ENCODE measurements at regions not wholly inside any gene's neighbourhood (a gene's known extent, or its start where the extent isn't known, plus 50 kb on each side); places are given as distances from the start of the nearest gene placed in this dataset.
"Not testable (repeated sequence)": the region's sequence is repeated elsewhere in the genome, so short reads cannot be mapped to it uniquely, and the experiment has no call there.

GRCh38 chr9:102178811-102179210, 440.4 kb upstream of the GRIN3A start:
- Histone ChIP-seq H3K9me3 (ENCODE audit: control insufficient read depth, insufficient read depth, low read length) (peaks cover 24% of the 10 kb centered on the region), H3K27ac (ENCODE audit: low read depth, low read length) (no peak overlapping the region), H3K27me3 (ENCODE audit: control insufficient read depth, insufficient read depth, low read length) (no peaks in the 10 kb centered on the region), H3K4me3 (ENCODE audit: low read depth, low read length) (no peak overlapping the region)
- DNase-seq (ENCODE audit: low read depth, low spot score): no peak
- no peak for TF ChIP-seq CTCF (IDR thresholded peaks at IDR 0.05; ENCODE audit: low read depth, low read length)
- POLR2A ChIA-PET: no interaction called here
- CTCF ChIA-PET: no interaction called here

GRCh38 chr9:102174202-102174601, 435.8 kb upstream of the GRIN3A start:
- CTCF ChIA-PET; DNase-seq (ENCODE audit: low read depth, low spot score); H3K27me3 ChIP-seq (ENCODE audit: control insufficient read depth, insufficient read depth, low read length); POLR2A ChIA-PET; H3K4me3 ChIP-seq (ENCODE audit: low read depth, low read length); H3K27ac ChIP-seq (ENCODE audit: low read depth, low read length): not testable (repeated sequence)
- peaks cover 19% of the 10 kb centered on the region for H3K9me3 ChIP-seq (ENCODE audit: control insufficient read depth, insufficient read depth, low read length)

- peaks cover 6% of the 10 kb centered on the region; the same call in 1 of the 2 replicates for H3K9me3 ChIP-seq (ENCODE audit: control insufficient read depth, insufficient read depth, low read length)
- ChIA-PET POLR2A (no interaction called here), CTCF (no interaction called here)
- H3K27ac ChIP-seq (ENCODE audit: low read depth, low read length): no peak overlapping the region
- TF ChIP-seq CTCF (IDR thresholded peaks at IDR 0.05; ENCODE audit: low read depth, low read length): no peak
- H3K4me3 ChIP-seq (ENCODE audit: low read depth, low read length): no peak overlapping the region
- no peak for DNase-seq (ENCODE audit: low read depth, low spot score)
- H3K27me3 ChIP-seq (ENCODE audit: control insufficient read depth, insufficient read depth, low read length): no peaks in the 10 kb centered on the region
Measured at GRCh38 chr9:102164247-102164646, 425.8 kb upstream of the GRIN3A start.

GRCh38 chr9:102153081-102153480, 414.6 kb upstream of the GRIN3A start:
- H3K27me3 ChIP-seq (ENCODE audit: control insufficient read depth, insufficient read depth, low read length); POLR2A ChIA-PET; H3K27ac ChIP-seq (ENCODE audit: low read depth, low read length); CTCF ChIA-PET; H3K4me3 ChIP-seq (ENCODE audit: low read depth, low read length); H3K9me3 ChIP-seq (ENCODE audit: control insufficient read depth, insufficient read depth, low read length); DNase-seq (ENCODE audit: low read depth, low spot score): not testable (repeated sequence)

- H3K9me3 ChIP-seq (ENCODE audit: control insufficient read depth, insufficient read depth, low read length): peaks cover 13% of the 10 kb centered on the region
- no peak overlapping the region for H3K27ac ChIP-seq (ENCODE audit: low read depth, low read length)
- CTCF ChIA-PET: no interaction called here
- POLR2A ChIA-PET: no interaction called here
- no peaks in the 10 kb centered on the region for H3K27me3 ChIP-seq (ENCODE audit: control insufficient read depth, insufficient read depth, low read length)
- DNase-seq (ENCODE audit: low read depth, low spot score): no peak
- no peak overlapping the region for H3K4me3 ChIP-seq (ENCODE audit: low read depth, low read length)
- no peak for TF ChIP-seq CTCF (IDR thresholded peaks at IDR 0.05; ENCODE audit: low read depth, low read length)
Measured at GRCh38 chr9:102135768-102136167, 397.3 kb upstream of the GRIN3A start.

- Histone ChIP-seq H3K27ac (ENCODE audit: low read depth, low read length) (no peak overlapping the region), H3K4me3 (ENCODE audit: low read depth, low read length) (no peak overlapping the region), H3K9me3 (ENCODE audit: control insufficient read depth, insufficient read depth, low read length) (peaks cover 9% of the 10 kb centered on the region), H3K27me3 (ENCODE audit: control insufficient read depth, insufficient read depth, low read length) (no peaks in the 10 kb centered on the region)
- TF ChIP-seq CTCF (IDR thresholded peaks at IDR 0.05; ENCODE audit: low read depth, low read length): no peak
- DNase-seq (ENCODE audit: low read depth, low spot score): no peak
- POLR2A ChIA-PET: no interaction called here
- CTCF ChIA-PET: no interaction called here
Measured at GRCh38 chr9:102124465-102124864, 386.0 kb upstream of the GRIN3A start.

Measured in AG04450 (cell line).